ENCODE measurements at regions not wholly inside any gene's neighbourhood (a gene's known extent, or its start where the extent isn't known, plus 50 kb on each side); places are given as distances from the start of the nearest gene placed in this dataset.
"Not testable (repeated sequence)": the region's sequence is repeated elsewhere in the genome, so short reads cannot be mapped to it uniquely, and the experiment has no call there.

DNA sequence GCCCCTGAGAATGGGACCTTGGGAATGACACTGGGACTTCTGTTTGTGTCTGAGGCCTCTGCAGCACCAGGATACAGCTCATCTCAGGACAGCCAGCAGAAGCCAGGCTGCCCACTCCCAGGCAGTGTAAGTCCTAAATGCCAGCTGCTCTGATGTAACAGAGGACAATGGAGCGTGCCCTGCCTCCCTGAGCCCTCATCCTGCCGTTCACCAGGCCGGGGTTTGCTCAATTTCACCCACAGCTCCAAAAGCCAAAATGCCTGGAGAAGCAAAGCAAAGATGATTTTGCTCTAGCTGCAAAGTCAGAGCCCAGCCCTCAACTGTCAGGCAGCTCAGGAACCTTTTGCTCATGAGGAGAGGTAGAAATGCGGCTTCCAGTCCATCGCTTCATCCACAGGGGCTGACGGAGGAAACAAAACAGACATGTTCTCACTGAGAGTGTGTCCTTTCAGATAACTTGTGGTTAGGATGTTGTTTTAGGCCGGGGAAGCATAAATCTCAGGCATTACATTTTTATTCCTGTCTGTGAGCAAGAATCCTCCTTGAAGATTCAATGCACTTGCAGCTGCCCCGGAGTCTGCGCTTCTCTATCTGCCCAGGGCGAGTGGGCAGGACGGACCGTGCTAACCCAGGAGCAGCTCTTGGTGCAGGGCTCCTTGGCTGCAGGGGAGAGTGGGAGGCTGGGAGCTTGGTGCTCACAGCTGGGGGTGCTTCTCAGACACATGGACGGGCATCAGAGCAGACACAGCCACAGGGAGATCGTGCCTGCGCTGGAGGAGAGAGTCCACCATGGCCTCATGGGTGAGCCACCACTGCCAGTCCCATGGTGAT, 83.2 kb upstream of the CHST15 start:
- DNase-seq = no peak

DNA sequence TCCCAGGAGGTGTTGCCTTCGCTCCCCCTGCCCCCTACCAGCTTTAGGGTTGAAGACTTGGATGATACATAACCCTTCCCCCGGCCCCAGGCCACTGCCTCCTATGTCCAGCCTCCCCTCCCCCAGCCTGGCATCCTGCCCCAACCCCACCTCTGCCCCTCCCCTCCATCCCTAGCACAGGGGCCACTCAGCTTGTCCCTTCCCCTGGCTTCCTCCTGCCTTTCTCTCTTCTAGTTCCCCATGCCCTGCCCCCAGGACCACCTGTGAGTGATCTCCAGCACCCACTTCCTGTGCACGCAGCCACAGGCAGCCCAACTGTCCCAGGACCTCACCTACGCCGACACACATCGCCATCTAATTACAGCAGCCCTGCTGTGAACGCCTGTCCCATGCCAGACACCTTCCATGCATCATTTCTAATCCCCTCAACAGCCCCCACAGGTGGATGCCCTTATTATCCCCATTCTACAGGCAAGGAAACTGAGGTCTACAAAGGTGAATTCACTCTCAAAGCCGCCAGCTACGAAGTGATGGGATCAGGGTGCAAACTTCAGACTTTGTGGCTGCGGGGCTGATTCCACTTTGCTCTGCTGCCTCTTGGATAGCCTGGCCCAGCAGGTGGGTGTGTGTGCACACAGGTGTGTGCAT, 82.4 kb upstream of the CHST15 start:
- DNase-seq = no peak

DNA sequence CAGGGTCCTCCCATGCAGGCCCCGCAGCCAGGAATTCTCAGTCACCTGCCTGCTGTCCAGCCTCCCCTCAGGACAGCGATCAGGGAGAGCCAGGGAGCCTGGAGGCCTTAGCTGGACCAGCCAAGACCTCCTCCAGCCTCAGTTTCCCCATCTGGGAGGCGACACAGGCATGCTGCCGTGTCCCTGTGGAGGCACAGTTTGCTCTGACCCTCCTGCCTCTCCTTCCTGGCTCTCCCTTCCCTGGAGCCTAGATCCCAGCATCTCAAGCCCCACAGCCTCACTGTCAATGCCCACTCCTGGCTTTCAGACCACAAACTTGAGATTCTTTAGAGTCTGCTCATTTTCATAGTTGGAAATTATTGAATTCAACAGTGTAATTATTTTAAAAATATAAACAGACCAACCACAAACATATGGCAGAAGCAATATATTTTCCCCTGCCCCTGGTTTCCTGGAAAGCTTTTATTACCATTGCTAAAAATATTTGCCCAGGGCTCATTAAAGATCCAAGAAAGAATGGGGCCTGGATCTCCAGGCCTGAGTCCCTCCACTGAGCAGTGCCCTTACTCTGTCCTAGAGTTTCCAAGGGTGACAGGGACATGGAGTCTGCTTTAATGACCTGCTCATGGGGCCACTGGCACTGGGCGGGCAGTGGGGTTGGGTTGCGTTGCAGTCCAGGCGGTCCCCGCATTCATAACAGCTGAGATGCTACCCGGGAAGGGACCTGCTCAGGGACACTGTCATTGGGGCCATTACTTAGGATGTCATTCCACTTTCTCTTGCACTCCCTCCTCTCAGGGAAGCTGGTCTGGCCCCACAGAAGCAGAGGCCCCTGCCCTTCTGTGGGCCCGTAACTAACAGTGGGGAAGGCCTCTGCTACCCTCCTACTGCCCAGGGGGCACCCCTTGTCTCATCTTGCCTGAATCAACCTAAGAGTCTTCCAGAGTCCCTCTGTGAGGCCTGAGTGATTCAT, 81.6 kb upstream of the CHST15 start:
- no peak for DNase-seq

DNA sequence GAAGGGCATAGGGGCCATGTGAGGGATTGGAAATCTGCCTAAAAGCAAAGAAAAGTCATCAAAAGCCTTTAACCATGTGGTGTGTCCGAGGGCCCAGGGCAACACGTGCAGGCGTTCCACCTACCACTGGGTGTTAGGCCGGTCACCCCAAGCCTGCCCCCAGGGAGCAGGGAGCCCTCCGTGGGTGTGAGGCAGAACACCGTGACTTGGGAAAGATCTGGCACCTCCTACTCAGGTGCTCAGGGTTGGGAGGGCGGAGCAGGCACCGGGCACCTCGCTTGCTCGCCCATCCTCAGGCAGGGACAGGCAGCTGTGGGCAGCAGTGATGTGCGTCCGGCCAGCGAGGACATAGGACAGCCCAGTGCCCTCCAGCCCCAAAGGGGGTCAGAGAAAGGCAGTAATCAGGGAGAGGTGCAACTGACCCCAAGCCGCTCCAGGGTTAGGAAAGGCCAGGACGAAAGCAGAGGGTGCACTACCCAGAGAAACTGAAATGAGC, 80.7 kb upstream of the CHST15 start:
- DNase-seq = no peak

DNA sequence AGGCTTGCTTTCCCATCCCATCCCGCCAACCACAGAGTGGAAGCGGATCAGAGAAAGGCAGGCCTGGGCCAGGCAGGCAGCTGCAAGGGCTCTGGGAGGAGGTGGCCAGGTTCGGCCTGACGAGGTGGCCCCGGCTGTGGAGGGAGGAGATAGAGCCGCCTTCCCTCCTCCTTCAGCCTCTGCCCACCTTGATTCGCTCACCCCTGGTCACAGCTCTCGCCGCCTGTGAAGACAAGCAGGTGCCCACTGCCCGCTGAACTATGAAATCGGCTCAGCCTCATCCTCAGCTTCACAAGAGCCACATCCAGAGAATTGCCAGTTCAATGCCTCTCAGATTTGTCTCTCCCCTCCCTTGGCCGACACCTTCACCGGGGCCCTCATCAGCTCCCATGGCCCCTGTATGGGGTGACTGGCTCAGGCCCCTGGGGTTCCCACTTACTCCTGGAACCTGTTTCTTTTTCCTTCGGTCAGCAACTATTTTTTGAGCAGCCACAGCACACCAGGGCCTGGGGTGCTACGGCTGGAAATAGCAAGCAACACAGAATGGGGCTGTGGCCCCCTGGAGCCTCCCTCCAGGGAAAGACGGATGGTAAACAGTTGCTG, 80.0 kb upstream of the CHST15 start:
- DNase-seq = no peak

DNA sequence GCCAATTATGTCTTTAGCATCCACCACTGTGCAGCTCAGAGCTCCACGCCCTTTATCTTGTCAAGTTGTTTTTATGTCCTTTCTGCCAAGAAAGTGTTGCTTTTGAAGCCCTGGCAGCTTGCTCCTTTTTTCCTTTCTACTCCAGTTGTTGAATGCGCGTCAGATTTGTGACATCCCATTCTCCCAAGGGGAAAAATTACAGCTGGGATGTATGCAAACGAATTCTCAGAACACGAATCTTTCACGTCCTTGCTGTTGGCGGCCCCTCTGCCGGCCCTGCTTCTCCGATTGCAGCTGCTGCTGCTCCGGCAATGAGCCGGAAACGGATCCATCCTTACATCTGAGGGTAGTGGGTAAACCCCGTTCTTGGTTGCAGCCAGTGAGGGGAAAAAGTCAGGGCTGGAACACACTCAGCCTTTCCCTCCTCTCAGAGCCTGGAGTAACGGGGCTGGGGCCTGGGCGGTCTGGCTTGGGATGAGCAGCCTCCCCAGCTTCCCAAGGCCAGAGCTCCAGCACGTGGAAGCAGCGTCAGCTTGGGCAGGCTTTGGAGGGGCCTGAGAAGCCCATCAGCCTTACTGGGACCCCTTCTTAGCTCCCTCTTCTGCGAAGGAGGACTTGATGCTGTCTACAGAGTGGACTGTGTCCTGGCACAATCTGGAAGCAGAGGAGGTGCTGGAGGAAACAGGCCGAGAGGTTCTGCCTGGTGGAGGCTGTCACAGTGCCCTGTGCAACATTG, 79.0 kb upstream of the CHST15 start:
- DNase-seq = no peak

DNA sequence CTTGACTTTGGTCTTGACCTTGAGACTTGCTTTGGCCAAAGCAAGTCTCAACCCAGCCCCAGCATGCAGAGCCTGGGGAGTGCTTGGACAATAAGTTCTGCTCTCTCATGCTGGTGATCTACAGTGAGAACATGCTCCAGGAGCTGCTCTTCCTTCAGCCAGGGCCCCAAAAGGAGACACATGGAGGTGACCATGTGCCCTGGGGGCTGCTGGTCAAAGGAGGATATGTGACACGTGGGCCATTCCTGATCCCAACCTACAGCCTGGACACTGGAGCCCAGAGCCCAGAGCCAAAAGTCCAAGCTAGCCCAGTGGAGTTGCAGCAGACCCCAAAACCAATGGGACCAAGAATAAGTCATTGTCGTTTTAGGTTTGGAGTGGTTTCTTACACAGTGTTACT, 78.2 kb upstream of the CHST15 start:
- DNase-seq = no peak

DNA sequence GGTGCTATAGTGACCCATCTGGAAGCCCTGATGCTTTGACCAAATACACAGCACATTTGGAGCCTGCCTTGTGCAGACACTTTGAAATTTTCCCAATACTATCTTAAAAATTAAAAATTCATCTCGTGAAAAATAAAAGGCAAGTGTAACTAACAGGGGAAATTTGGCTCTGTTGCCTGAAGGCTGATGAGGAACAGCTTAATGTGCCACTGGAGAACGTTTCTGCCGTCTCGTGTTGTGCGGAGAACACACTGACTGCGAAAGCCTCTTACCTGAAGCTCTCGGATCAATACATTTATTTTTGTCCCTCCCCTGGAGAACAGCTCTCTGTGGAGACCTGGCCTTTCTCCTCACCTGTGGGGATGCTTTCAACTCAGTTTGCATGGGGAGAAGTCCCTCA, 77.2 kb upstream of the CHST15 start:
- DNase-seq = no peak

DNA sequence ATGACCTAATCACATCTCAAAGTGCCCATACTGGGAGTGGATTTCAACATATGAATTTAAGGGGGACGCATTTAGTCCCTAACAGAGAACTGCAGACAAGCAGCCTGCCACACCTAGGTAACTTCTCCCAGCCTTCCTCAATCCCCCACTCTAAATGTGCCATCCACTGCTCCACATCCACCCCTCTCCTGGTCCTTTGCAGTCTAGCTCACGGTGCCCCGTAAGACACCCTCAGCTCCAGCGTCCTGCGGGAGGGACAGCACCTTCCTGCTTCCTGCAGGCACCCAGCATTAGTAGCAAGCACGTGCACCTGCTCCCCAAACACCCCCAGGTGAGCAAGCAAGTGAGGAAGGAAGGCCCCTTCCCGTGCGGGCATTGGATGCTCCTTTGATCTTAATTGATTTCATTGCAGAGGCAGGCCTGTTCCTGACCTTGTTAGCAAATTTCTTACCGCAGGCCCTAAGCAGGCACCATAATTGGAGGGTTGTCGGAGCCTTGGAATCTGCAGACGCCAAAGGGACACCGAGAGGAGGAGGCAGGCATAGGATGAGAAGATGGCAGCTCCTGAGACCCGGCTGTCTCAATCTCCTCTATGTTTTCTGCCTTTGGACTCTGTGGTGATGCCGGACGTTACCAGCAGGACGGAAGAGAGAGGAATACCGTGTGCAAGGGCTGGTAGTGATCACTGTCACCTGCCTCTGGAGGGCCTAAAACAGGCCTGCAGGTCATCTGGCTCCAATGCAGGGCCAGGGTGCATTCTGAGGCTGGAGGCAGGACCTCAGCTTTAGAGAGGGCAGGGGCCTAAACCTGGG, 75.8 kb upstream of the CHST15 start:
- no peak for DNase-seq

- no peak for DNase-seq
Observed at GRCh38 chr10:124168581-124168980, 75.2 kb upstream of the CHST15 start.

DNA sequence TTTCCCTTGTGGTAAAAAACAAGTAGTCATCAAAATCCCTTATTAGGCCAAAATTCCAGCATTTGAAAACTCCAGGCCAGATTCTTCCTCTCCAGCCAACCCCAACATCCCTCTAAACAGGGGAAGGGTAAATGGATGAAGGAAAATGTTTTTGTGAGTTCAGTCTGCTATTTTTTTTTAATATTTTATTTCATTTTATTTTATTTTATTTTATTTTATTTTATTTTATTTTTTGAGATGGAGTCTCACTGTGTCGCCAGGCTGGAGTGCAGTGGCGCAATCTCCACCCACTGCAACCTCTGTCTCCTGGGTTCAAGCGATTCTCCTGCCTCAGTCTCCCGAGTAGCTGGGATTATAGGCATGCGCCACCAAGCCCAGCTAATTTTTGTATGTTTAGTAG, 74.5 kb upstream of the CHST15 start:
- not testable (repeated sequence) for DNase-seq

GRCh38 chr10:124166431-124167125, 73.2 kb upstream of the CHST15 start:
- DNase-seq = no peak

GRCh38 chr10:124165827-124166226, 72.4 kb upstream of the CHST15 start:
- DNase-seq = no peak

- no peak for DNase-seq
Observed at GRCh38 chr10:124165311-124165710, 71.9 kb upstream of the CHST15 start.

GRCh38 chr10:124164264-124164663, 70.9 kb upstream of the CHST15 start:
- DNase-seq = no peak

GRCh38 chr10:124162774-124163354, 69.5 kb upstream of the CHST15 start:
- DNase-seq = no peak

- no peak for DNase-seq
Observed at GRCh38 chr10:124162136-124162535, 68.7 kb upstream of the CHST15 start.

DNA sequence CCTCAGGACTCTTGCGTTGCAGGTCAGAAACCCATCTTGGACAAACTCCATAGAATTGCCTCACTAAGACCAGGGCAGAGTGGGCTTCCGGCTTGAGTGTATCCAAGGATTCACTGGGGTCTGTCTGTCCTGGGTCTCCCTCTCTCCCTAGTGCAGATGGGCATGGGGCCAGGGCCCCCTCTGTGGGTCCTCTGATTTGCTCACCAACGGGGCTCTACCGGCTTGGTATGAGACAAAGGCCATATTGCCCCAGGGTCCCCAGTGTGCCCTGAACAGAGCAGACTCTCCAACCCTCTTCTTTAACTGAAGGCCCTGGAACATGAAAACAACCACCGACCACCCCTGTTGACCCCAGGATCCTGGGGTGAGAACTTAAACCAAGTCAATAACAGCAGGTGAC, 68.2 kb upstream of the CHST15 start:
- DNase-seq = no peak

DNA sequence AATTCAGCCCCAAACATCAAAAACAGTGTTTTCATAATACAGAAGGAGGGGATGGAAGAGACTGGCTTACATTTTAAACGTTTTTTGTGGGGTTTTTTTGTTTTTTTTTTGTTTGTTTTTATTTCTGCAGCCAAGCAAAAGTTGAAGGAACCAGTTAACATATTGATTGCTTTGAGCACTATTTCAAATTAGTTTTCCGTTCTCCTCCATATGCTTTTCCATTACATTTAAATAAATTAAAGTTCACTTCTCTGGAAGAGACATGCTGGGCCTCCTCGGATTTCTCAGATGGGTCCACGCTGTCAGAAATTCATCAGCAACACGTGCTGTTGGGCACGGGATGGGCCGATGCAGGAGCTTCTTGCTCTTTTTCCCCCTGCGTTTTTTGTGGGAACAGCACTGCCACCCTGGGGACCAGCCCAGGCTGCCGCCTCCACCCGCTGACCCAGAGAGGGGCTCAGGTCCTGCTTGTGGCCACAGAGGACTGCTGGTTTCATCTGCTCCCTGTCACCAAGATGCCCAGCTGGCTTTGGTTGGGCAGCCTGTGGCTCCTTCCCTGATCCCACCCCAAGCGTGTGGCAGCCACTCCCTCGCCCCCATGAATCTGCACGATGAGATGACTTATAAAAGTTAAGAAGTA, 67.7 kb upstream of the CHST15 start:
- no peak for DNase-seq

GRCh38 chr10:124160176-124160575, 66.8 kb upstream of the CHST15 start:
- no peak for DNase-seq

Data from cerebellar nuclear complex (tissue), 1 donor.